Activated naive CD8-positive, alpha-beta T cell treated with anti-CD3 and anti-CD28 coated beads, Interleukin-2, amount 10 ng/mL, durations not matched to agents 7 days and 5 days (primary cell): ENCODE measurements at regions not wholly inside any gene's neighbourhood (a gene's known extent, or its start where the extent isn't known, plus 50 kb on each side); places are given as distances from the start of the nearest gene placed in this dataset.
"Not testable (repeated sequence)": the region's sequence is repeated elsewhere in the genome, so short reads cannot be mapped to it uniquely, and the experiment has no call there.

Source experiments
- ATAC-seq: fragments of 150-1000 bp; cut with Tn5 transposase; one replicate; pipeline ENCODE4 v1.10.0; 2021; ENCODE audit warnings: low read depth, moderate library complexity
- POLR2A ChIA-PET: fragments of 350-600 bp; sonication (Branson Sonifier 250); formaldehyde crosslinking; loops from one replicate; lab custom pipeline; 2021; ENCODE audit warnings: antibody characterized with exemption; lab: Charles Lee
- DNase-seq: peaks from one replicate; pipeline ENCODE4 v3.0.0; 2021
- H3K27ac Mint-ChIP-seq: one replicate; pipeline ENCODE4 v1.8.0; 2022; ENCODE audit warnings: mild to moderate bottlenecking, mixed read lengths
- H3K27me3 Mint-ChIP-seq: one replicate; pipeline ENCODE4 v1.8.0; 2022; ENCODE audit warnings: mild to moderate bottlenecking, moderate library complexity, mixed read lengths
- H3K36me3 Mint-ChIP-seq: one replicate; pipeline ENCODE4 v1.8.0; 2021; ENCODE audit warnings: mild to moderate bottlenecking, mixed read lengths
- H3K4me1 Mint-ChIP-seq: one replicate; pipeline ENCODE4 v1.8.0; 2021; ENCODE audit warnings: mixed read lengths
- H3K4me3 Mint-ChIP-seq: one replicate; pipeline ENCODE4 v1.8.0; 2022; ENCODE audit warnings: mild to moderate bottlenecking, moderate library complexity, mixed read lengths
- H3K9me3 Mint-ChIP-seq: one replicate; pipeline ENCODE4 v1.8.0; 2021; ENCODE audit warnings: mixed read lengths

DNA sequence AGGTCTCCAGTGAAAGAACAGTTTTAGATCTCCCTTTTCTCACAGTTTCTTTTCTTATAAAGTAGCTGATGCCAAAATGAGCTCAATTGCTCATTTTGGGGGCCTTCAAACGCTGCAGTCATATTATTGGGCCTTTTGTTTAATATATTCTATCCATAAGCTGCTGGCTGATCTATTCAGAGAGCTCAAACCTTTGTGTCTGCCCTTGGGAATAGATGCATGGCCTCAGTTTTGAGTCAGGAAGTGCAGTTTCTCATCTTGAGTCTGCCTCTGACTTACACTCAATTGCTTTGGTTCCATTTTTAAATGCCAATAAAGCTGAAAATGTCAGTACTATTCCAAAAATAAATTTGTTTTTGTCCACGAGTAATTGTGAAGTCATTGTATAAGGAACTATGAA lies 468.9 kb downstream of the KLF12 start:
- DNase-seq (no peak), ATAC-seq (no peak)
- Mint-ChIP-seq H3K36me3 (no peaks in the 10 kb centered on the region), H3K4me1 (peaks cover 3% of the 10 kb centered on the region), H3K4me3 (no peak overlapping the region), H3K27me3 (peaks cover 3% of the 10 kb centered on the region), H3K9me3 (peaks cover 9% of the 10 kb centered on the region), H3K27ac (no peak overlapping the region)
- POLR2A ChIA-PET: no interaction called here

DNA sequence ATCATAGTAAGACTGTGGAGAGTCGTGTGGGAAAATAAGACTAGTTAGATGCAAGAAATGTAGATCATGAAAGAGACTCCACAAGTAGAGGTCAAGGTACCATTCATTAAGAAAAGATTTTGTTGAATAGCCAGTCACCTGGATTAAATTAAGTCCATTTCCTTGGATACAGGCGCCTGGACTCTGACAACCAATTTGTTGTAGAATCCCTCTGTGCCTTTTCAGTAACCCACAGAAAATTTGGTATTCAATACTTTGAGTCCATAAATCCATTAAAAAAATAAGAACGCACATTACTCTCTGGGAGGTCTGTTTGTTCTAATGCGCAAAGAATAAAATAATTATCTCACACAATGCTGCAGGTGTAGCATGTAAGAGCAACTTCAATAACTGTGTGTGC lies 469.4 kb downstream of the KLF12 start:
- Mint-ChIP-seq H3K27ac (no peak overlapping the region), H3K4me1 (peaks cover 3% of the 10 kb centered on the region), H3K4me3 (no peak overlapping the region), H3K36me3 (no peaks in the 10 kb centered on the region), H3K27me3 (peaks cover 3% of the 10 kb centered on the region), H3K9me3 (peaks cover 9% of the 10 kb centered on the region)
- POLR2A ChIA-PET: no interaction called here
- DNase-seq (no peak), ATAC-seq (no peak)

DNA sequence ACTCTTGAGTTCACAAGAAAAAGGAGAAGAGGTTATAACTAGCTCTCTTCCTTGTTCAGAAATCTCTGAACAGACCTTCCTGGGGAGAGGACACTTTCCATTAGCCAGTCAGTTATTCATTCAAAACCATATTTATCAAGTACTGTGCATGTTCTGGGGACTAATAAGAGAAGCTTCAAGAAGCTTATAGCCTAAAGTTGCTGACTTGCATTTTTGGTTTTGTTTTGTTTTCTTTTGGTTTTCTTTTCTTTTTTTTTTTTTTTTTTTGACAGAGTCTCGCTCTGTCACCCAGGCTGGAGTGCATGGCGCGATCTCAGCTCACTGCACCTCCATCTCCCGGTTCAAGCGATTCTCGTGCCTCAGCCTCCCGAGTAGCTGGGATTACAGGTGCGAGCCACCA lies 471.4 kb downstream of the KLF12 start:
- Mint-ChIP-seq H3K4me1 (peaks cover 3% of the 10 kb centered on the region), H3K27ac (no peak overlapping the region), H3K9me3 (peaks cover 9% of the 10 kb centered on the region), H3K4me3 (no peak overlapping the region), H3K27me3 (peaks cover 3% of the 10 kb centered on the region), H3K36me3 (no peaks in the 10 kb centered on the region)
- ATAC-seq (no peak), DNase-seq (no peak)
- POLR2A ChIA-PET: no interaction called here

DNA sequence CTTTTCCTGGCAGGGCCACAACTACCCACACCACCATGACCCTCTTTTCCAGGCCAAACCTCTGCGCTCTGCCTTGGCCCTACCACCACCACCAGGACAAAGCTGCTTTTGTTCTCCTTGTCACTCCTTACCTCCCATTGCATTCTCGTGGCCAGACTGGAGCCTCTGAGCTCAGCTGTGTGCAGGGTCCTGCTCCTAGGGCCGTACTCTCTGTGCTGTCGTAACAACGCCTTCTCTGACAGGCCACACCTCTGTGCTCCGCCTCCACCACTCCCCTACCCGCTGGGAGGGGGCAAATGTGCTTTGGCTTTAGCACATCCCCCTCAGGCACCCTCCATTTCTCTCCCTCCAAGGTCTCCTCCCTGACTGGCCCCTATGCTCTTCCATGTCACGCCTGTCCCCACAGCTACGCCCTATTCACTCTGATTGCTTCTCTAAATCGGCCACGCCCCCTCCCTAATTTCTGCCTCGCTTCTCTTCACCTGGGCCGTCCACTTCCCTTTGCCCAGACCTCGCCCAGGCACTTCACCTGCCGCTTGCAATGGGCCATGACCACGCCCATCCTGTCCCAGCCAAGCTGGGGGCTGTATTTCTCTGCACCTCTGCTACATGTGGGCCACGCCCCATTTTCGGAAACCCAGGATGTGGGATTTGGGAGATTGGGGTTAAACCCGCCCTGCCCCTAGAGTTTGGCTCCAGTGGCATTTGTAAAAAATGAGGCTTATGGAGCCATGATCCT lies 472.3 kb downstream of the KLF12 start:
- POLR2A ChIA-PET: no interaction called here
- H3K27me3 Mint-ChIP-seq: no peaks in the 10 kb centered on the region
- no peak overlapping the region for H3K4me3 Mint-ChIP-seq
- peaks cover 9% of the 10 kb centered on the region for H3K9me3 Mint-ChIP-seq
- H3K27ac Mint-ChIP-seq: no peak overlapping the region
- ATAC-seq (no peak), DNase-seq (no peak)
- peaks cover 3% of the 10 kb centered on the region for H3K4me1 Mint-ChIP-seq
- no peaks in the 10 kb centered on the region for H3K36me3 Mint-ChIP-seq

DNA sequence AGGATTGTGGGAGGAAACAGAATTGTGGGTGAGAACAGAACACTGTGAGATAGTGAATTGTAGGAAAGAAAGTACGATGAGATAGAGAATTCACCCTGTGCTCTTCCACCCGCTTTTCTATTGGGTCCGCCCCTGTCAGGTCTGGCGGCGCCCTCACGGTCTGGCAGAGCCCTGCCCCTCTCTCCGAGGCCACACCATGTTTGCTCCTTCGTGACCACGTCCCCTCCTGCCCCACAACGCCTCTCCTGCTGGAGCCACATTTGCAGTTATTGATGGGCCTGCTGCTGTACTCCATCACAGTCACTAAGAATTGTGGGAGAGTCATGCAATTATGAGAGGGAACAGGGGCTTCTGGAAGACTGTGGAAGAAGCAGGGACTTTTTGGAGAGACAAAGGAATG lies 473.1 kb downstream of the KLF12 start:
- peaks cover 3% of the 10 kb centered on the region for H3K4me1 Mint-ChIP-seq
- H3K27ac Mint-ChIP-seq: no peak overlapping the region
- H3K36me3 Mint-ChIP-seq: no peaks in the 10 kb centered on the region
- no peak for ATAC-seq
- POLR2A ChIA-PET: no interaction called here
- H3K4me3 Mint-ChIP-seq: no peak overlapping the region
- H3K9me3 Mint-ChIP-seq: peaks cover 9% of the 10 kb centered on the region
- no peak for DNase-seq
- H3K27me3 Mint-ChIP-seq: no peaks in the 10 kb centered on the region

DNA sequence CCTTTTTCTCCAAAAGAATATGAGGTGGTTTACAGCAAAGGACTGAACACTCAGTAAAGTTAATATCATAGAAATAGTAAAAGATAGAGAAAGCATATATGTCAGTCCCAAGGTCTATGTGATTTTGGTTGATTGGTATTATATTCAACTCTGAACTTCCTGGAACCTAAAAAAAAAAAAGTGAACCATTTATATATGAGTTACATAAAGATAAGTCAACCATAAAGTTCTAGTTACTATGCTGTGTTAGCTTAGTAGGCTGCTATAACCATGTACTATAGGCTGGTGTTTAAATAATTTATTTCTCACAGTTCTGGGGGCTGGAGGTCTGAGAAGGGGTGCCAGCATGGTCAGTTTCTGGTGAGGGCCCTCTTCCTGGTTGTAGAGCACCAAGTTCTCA lies 475.6 kb downstream of the KLF12 start:
- ATAC-seq: no peak
- POLR2A ChIA-PET: no interaction called here
- Mint-ChIP-seq H3K9me3 (peaks cover 9% of the 10 kb centered on the region), H3K27me3 (no peaks in the 10 kb centered on the region), H3K36me3 (no peaks in the 10 kb centered on the region), H3K4me3 (no peak overlapping the region), H3K27ac (no peak overlapping the region), H3K4me1 (peaks cover 3% of the 10 kb centered on the region)
- no peak for DNase-seq

DNA sequence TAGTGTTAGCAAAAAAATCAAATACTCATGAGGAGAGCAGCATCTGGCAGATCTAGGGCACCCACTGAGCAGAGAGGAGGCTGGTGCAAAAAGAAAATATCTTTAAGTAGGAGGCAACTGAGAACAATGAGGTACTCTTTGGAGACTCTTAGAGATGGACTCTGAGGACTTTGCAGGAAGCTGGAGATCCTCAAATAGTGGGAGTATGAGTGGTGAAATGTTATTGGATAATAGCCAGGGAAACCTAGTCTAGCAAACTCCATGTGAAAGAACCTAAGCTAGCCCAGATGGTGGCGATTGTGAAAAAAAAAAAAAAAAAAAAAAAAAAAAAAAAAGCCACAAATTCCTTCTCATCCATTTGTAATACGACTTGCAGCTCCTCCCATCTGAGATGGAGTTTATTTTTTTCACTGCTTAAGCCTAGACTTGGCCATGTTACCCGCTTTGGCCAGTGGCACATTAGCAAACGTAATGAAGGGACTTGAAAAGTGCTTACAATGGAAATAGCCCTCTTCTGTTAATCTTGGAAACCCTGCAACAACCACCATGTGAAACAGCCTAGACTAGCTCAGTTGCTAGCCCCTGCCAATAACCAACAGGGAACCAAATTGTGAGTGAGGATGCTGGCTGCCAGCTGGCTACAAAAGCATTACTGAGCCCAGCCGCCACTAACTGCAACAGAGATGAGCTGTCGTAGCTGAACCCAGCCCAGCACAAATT lies 476.2 kb downstream of the KLF12 start:
- no peaks in the 10 kb centered on the region for H3K27me3 Mint-ChIP-seq
- POLR2A ChIA-PET: no interaction called here
- peaks cover 3% of the 10 kb centered on the region for H3K4me1 Mint-ChIP-seq
- DNase-seq (no peak), ATAC-seq (no peak)
- H3K9me3 Mint-ChIP-seq: peaks cover 9% of the 10 kb centered on the region
- H3K27ac Mint-ChIP-seq: no peak overlapping the region
- H3K36me3 Mint-ChIP-seq: no peaks in the 10 kb centered on the region
- no peak overlapping the region for H3K4me3 Mint-ChIP-seq

DNA sequence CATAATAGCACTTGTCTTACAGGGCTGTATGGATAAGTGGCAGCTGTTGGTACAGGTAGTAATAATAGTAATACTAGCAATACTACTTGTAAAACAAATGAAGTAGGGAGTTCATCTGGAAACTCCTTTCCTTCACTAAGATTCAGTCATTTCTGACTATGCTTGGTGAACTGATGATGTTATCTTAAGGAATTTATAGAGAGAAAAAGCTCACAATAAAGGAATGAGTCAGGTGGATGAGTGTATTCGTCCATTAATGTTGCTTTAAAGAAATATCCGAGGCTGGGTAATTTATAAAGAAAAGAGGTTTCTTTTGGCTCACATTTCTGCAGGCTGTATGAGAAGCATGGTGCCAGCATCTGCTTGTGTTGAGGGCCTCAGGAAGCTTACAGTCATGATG lies 477.3 kb downstream of the KLF12 start:
- DNase-seq: no peak
- Mint-ChIP-seq H3K4me1 (peaks cover 1% of the 10 kb centered on the region), H3K9me3 (peaks cover 6% of the 10 kb centered on the region), H3K27ac (no peak overlapping the region), H3K36me3 (no peaks in the 10 kb centered on the region), H3K4me3 (no peak overlapping the region), H3K27me3 (no peaks in the 10 kb centered on the region)
- POLR2A ChIA-PET: no interaction called here
- ATAC-seq: no peak

DNA sequence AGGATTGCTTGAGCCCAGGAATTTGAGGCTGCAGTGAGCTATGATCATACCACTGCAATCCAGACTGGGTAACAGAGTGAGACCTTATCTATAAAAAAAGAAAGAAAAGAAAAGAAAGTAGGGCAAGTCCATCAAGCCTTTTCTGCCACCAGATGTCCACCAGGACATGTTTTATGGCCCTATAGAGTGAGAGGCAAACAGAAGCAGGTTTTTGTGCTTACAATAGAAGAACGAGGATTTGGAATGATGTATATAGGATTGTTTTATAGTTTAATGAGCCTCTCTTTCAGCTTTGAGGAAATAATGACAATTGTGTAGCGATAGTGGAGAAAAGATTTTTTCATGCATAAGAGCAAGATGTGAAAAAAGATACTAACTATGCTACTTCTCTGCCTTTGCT lies 480.5 kb downstream of the KLF12 start:
- Mint-ChIP-seq H3K36me3 (no peaks in the 10 kb centered on the region), H3K9me3 (peaks cover 8% of the 10 kb centered on the region), H3K27ac (no peak overlapping the region), H3K4me3 (no peak overlapping the region), H3K27me3 (no peaks in the 10 kb centered on the region), H3K4me1 (no peaks in the 10 kb centered on the region)
- no peak for ATAC-seq
- no peak for DNase-seq
- POLR2A ChIA-PET: no interaction called here

DNA sequence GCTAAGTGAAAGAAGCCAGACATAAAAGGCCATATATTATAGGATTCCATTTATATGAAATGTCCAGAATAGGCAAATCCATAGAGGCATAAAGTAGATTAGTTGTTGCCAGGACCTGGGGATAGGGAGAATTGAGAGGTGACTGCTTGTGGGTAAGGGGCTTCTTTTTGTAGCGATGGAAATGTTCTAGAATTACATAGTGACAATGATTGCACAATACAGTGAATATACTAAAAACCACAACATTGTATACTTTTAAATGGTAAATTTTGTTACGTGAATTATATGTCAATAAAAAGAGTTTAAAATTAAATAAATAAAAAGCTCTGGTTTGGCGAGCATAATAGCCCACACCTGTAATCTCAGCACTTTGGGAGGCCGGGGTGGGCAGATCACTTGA lies 486.8 kb downstream of the KLF12 start:
- POLR2A ChIA-PET: no interaction called here
- no peak overlapping the region for H3K27ac Mint-ChIP-seq
- ATAC-seq: no peak

DNA sequence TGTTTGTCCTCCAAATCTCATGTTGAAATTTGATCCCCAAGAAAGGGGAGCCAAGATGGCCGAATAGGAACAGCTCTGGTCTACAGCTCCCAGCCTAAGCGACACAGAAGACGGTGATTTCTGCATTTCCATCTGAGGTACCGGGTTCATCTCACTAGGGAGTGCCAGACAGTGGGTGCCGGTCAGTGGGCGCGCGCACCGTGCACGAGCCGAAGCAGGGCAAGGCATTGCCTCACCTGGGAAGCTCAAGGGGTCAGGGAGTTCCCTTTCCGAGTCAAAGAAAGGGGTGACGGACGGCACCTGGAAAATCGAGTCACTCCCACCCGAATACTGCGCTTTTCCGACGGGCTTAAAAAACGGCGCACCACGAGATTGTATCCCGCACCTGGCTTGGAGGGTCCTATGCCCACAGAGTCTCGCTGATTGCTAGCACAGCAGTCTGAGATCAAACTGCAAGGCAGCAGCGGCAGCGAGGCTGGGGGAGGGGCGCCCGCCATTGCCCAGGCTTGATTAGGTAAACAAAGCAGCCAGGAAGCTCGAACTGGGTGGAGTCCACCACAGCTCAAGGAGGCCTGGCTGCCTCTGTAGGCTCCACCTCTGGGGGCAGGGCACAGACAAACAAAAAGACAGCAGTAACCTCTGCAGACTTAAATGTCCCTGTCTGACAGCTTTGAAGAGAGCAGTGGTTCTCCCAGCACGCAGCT lies 493.6 kb downstream of the KLF12 start:
- not testable (repeated sequence) for DNase-seq, ATAC-seq, H3K27ac Mint-ChIP-seq

More for the DNA sequence above, 486.8 kb downstream of the KLF12 start:
- H3K4me1 Mint-ChIP-seq: no peaks in the 10 kb centered on the region
- H3K36me3 Mint-ChIP-seq: peaks cover 9% of the 10 kb centered on the region
- no peak for DNase-seq
- H3K27me3 Mint-ChIP-seq: no peaks in the 10 kb centered on the region
- H3K9me3 Mint-ChIP-seq: peaks cover 16% of the 10 kb centered on the region
- no peak overlapping the region for H3K4me3 Mint-ChIP-seq

DNA sequence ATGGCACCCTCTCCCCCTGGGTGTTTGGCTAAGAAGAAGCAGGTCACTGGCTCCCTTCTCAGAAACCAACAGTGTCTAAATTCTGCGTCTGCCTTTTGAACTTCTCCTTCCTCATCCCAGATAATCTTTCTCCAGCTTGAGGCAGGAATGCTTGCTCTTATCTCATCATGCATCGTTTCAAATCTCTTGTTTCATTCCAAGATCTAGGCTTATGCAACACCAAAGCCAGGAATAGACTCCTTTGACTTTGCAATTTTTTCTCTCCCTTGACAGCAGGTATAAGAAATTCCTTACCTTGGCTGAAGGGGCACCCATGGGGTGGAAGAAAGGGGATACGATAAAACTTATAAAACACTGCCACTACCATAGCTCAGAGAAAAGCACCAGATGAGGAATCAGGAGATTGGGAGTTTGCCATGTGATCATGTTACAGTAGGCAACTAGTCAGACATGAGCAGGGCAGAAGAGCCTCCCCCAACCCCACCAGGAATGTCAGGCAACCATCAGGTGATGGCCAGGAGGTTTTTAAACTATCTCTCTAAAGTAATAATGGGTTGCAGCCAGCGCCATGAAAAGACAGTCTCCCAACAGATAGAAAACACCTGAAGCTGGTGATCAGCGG lies 498.9 kb downstream of the KLF12 start:
- peaks cover 4% of the 10 kb centered on the region for H3K9me3 Mint-ChIP-seq

More for the DNA sequence above, 493.6 kb downstream of the KLF12 start:
- H3K4me3 Mint-ChIP-seq, H3K27me3 Mint-ChIP-seq, H3K9me3 Mint-ChIP-seq, H3K4me1 Mint-ChIP-seq, H3K36me3 Mint-ChIP-seq, POLR2A ChIA-PET: not testable (repeated sequence)

DNA sequence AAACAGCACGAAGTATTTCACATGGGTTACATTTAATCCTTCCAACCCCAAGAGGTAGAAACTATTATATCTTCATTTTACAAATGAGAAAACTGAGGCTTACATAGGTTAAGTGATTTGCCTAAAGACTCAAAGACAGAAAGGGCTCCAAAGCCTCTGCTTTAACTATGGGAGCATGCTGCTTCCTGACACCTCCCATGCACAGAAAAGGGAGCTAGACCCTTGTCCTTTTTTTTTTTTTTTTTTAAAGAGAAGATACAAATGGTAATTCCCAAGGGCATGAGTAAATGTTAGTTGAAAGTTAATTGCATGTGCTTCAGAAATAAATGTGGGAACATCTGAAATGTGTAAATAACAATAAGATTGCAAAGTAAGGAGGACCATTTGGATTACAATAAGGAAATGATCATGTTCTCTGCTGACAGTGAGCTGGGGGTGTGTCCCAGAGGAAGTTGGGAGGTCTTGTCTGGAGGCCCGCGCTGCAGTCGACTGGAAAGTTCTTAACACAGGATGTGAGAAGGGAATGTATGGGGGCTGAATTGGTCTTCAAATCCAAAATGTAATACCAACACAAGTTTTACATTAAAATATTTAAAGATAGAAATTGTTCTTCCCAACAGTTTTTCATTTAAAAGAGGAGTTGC lies 500.3 kb downstream of the KLF12 start:
- no peak for ATAC-seq
- POLR2A ChIA-PET: no interaction called here
- no peaks in the 10 kb centered on the region for H3K27me3 Mint-ChIP-seq
- H3K4me3 Mint-ChIP-seq: no peak overlapping the region
- peaks cover 6% of the 10 kb centered on the region for H3K4me1 Mint-ChIP-seq
- no peak overlapping the region for H3K27ac Mint-ChIP-seq
- no peak for DNase-seq
- peaks cover 1% of the 10 kb centered on the region for H3K36me3 Mint-ChIP-seq
- H3K9me3 Mint-ChIP-seq: peaks cover 4% of the 10 kb centered on the region

More for the DNA sequence above, 498.9 kb downstream of the KLF12 start:
- no peak for DNase-seq
- Mint-ChIP-seq H3K4me1 (peaks cover 6% of the 10 kb centered on the region), H3K4me3 (no peak overlapping the region), H3K36me3 (peaks cover 1% of the 10 kb centered on the region), H3K27me3 (no peaks in the 10 kb centered on the region), H3K27ac (no peak overlapping the region)
- ATAC-seq: no peak
- POLR2A ChIA-PET: no interaction called here
